HG03571 (cell line): ENCODE measurements at regions not wholly inside any gene's neighbourhood (a gene's known extent, or its start where the extent isn't known, plus 50 kb on each side); places are given as distances from the start of the nearest gene placed in this dataset.

Source experiments
- ATAC-seq: cut with Tn5 transposase; IDR thresholded peaks from one replicate; pipeline ENCODE4 v1.9.1; 2021; ENCODE audit not compliant: unreplicated experiment

DNA sequence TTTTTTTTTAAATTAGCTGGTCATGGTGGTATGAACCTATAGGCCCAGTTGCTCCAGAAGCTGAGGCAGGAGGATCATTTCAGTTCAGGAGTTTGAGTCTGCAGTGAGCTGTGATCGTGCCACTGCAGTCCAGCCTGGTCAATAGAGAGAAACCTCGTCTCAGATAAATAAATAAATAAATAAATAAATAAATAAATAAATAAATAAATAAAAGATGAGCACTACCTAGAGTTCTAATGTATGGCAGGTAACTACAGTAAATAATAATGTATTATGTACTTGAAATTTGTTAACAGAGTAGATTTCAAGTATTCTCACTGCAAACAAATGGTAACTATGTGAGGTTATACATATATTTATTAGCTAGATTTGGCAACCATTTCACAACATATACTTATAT lies 697.9 kb upstream of the ID2 start:
- no peak for ATAC-seq

DNA sequence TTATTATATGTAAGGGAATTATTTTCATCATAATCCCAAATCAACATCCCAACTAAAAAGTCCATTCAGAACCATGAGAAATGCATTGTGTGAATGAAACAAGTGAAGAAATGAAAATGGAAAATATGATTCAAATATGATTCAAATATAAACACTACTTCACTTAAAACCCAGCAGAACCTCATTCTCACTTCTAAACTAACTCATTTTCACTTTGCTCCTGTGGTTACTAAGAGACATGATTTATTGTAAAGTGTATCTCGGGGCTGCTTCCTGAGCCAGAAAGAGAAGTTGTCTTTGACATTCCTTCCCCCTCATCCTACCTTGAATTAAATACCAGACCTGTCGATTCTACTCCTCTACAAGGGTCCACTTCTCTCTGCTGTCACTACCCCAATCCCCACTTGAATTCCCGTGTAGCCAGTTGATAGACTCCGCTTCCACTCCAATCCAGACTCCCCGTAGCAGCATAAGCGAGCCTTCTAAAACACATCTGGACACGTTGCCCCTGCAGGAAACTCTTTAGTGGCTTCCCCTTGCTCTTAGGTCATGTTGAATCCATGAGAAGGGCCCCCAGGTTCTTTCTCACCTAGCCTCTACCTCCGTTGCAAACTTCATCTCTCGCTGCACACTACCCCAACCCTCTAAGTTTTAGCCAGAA lies 697.0 kb upstream of the ID2 start:
- no peak for ATAC-seq

DNA sequence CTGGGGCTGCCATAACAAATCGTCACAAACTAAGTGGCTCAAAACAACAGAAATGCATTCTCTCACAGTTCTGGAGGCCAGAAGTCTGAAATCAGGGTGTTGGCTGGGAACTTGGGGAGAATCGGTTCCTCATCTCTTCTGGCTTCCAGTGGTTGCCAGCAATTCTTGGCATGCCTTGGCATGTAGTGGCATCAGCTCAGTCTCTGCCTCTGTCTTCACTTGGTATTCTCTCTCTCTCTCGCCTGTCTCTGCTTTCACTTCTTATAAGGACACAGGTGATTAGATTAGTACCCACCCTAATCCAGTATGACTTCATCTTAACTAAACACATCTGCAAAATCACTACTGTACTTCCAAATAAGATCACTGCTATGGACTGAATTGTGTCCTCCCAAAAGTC lies 695.4 kb upstream of the ID2 start:
- no peak for ATAC-seq

DNA sequence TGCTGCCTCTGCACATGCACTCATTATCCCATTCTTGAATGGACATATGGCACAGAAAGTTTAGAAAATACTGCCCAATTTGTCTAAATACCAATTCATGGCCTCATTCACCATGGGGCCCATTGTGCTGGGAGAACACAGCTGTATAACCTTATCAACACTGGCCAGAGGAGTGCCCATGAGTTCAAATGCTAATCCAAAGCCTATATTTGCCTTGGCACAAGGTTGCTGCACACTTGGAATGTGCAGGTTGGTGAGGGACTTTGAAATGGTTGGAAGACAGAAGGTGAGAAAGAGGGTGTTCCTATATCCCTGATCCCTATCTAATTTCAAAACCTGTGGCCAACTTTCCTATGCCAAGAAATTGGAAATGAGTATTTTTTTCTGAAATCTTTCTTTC lies 693.9 kb upstream of the ID2 start:
- ATAC-seq = no peak

DNA sequence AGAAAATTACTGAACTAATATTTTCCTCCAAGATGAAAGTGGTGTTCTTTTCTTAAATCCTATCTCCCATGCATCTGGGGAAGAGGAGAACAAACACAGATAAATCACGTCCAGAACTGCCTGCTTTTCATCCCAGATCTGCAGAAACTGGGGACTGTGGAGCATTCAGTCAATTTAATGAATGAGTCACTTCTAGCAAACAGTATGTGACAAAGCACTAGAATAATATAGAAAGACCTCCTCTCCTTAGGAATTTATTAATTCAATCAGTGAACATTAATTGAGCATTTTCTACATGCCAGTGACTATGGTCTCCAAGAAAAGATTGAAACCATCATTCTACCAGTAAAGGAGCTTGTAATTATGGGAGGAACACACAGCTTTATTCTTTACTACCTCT lies 693.4 kb upstream of the ID2 start:
- ATAC-seq = no peak

DNA sequence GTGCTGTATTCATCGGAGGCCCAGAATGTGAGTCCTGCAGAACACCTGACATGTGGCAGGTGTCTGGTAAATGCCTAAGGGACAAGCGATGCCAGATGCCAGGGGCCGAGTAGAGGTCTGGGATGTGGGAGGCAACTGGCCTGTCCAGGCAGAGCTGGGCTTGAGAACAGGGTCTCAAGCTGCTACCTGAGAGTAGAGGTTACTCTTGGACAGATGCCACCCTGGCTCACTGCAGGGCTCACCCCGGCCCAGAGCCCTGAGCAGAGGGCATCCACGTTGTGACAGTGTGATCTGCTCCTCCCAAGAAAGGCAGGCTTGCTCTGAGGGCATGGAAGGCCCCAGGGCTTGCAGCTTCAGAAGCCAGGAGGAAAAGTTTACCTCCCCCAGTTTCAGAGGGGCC lies 692.0 kb upstream of the ID2 start:
- ATAC-seq = no peak

DNA sequence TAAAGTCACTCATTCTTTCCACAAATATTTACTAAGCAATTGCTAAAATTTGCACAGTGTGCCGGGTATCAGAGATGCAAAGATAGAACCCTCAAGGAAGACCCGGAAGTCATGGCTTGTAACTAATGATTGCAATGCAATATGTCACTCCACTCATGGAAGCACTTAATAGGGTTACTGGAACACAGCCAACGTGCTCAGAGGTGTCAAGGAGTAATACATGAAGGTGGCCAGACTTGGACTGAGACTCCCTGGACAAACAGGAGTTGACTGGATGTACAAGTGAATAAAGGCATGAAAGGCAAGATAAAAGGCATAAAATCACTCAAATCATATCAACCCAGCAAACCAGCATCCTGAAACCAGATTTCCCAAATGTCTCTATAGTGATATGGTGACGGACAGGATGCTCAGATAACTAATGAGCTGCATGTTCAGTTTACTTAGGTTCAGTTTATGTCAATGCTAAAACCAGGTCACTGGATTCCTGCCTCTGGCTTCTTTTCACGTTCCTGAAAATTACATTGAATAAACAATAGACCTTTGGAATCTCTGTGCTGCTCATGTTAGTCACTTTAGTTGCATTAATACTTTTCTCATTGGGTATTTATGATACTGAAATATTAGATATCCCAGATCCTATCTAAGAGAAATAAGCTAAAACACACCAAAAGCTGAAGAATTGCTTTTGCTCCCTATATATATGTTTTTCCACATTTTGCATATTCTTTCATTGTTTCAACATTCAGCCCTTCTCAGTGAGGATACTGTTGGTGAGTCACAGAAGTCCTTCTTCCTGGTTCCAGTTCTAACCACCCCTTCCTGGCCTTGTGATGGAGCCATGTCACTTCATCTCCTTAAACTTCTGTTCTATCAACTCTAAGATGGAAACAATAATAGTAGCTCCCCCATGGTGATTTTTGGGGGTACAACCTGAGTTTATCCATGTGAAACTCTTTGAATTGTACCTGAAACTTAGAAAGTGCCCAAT lies 688.9 kb upstream of the ID2 start:
- no peak for ATAC-seq

DNA sequence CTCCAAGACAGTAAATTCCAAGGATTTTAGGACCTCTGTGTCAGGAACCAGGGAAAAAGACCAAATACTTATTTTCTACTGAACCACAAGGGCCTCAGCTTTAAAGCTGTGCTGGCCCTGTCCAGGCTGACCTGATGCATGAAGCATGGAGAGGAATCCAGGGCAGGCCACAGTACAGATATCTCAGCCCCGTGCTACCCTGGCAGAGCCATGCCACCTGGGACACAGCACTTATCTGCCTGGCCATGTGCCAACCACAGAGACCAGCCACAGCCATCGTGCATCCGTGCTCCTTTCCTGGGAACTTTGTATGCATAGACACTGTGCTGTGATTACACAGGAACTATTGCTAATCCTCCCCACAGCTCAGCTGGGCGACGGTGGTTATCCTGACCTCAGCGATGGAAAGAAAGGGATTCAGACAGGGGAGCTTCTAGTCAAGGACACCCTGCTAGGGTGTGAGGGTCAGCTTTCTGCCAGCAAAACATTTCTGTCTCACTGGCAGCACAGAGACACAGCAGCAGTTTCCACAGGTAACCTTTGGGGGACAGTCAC lies 687.4 kb upstream of the ID2 start:
- no peak for ATAC-seq

DNA sequence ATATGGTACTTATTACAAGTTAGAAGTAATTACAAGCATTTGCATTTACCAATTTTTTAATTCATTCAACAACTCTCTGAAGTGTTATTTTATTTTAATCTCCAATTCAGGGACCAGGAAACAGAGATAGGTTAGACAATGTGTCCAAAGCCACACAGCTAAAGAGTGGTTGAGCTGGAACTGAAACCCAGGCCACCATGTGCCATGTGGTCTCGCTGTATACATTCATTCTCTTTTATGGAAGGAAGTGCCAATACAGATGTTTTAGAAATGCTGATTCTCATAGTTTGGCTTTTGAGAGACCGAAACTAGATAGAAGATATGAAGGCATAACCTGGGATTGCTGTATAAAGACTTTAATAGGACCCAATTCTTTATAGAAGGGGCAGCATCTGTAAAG lies 684.6 kb upstream of the ID2 start:
- no peak for ATAC-seq

DNA sequence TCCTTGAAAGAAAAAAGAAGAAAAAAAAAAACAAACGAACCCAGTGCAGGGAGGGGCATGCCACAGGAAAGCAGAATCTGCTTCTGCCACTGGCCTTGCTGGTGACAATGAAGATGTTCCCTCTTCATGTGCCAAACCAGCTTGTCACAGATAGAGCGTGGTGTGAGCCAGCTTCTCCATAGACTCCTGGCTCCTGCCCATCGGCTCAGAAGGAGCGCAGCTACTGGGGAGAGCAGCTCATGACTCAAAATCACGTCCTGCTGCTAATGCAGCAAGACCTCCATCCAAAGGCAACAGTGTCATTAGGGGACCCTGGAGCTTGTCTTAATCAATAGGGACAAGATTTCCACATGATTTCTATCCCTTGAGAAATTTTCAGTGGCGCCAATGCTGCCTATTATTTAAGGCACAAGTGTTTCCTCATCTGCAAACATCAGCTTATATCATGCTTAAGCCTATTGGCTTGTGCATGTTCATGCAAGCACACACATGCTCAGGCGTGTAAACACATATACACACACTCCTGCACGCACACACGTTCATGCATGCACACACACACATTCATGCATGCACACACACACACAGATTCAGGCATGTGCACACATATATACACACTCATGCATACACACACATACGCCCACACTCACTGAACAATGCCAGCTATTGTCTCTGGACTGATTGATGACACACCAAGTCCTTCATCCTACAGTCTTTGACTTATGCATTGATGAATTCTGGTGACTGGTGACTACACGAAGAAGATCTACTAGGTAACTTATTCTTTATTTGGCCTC lies 682.0 kb upstream of the ID2 start:
- ATAC-seq = no peak

DNA sequence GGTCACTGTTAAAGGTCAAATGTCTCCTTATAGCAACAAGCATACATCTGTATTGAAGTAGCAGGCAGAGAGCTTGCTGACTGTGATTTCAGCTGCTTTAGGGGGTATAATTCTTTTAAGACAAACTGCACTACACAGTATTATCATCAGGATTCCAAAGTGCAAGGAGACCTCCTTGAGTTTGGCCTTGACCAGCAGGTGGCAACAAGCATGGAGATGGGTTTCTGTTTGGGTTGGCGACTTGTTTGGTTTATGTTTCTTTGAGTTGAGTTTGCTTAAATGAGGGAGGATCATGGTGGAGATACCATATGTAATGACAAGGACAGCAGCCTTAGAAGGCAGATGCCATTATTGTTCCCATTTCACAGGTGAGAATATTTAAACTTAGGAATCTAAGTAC lies 681.0 kb upstream of the ID2 start:
- no peak for ATAC-seq

DNA sequence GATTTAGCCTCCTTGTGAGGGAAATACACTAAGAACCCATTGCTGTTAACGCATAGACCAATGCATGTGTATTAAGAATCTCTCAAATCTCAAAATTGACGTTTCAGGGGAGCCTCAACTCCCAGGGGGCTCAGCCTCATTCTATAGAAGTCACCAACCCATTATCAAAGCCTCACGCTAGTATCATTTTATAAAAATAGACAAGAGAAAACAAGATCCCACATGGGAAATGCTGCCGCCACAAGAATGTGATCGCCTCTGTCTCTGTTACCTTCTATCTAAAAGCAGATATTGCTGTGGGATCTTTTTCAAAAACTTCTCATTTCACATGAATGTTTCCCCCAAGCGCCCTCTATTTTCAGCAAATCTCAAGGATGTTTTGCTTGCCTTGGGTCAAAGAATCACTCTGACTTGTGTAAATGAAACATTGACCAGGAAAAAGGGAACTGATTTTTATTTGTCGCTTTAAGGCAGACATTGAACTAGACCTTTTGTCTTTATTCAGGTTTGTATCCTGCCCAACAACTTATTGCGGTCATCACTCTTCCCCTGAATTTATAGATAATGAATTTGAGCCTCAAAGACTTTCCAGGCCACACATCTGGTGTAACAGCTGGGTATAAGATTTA lies 679.0 kb upstream of the ID2 start:
- peak; percentile 50 for ATAC-seq

DNA sequence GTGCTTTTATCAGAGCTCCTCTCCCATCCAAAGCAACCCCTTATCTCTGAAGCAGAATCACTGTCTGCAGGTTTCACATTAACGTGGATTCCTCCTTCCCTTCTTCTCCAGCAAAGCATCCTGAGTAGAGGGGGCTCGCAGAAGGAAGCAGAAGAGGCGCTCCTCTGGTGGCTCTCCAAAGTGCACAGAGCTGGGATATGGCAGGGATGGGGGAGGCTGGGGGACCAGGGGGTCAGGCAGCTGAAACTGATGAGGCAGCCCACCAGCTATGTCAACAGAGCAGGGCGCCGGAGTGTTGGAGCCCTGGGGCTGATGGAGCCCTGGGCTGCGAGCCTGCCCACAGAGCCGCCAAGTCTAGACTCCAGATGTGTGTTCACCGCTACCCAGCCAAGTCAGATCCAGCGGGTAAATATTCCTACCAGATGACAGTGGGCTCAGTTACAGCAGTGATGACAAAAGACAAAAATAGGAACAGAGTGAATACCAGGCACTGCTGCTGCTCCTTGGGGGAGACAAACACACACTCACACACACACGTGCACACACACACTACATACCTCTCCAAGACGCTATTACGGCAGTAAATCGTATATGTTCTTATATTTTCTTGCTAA lies 678.3 kb upstream of the ID2 start:
- no peak for ATAC-seq

DNA sequence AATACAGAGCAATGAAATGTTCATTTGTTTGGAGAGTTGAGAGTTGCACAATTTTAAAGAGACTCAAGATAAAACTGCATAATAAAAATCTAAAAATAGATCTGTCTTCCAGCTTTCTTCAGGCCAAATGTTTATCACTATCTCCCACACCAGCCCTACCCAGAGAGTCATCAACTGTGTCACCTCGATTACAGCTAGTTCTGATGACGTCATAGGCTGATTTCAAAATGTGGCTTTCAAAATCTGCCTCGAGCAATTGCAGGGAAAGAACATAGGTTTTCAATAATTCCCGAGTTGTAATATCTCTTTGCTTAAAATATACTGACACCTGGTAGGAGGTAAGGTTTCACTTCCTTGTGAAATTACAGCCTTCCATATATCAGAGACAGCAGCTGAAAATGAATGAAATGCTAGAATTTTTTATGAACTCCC lies 677.6 kb upstream of the ID2 start:
- no peak for ATAC-seq

DNA sequence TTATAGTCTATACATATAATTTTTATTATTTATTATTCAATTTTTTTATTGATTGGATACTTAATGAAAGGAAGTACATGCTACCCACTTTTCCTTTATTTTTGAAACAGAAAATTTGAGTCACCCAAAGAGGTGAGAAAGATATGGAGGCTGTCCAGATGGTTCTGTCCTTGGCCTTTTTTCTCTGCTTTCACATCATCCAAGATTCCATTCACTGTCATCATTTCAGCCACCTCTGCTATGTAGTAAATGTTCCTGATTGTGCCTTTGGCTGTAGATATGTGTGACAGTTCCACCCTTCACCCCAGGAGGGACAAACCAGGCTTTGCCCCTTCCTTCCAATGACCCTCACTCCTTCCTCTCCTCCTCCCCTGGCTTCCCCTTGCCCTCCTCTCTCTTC lies 675.7 kb upstream of the ID2 start:
- no peak for ATAC-seq

DNA sequence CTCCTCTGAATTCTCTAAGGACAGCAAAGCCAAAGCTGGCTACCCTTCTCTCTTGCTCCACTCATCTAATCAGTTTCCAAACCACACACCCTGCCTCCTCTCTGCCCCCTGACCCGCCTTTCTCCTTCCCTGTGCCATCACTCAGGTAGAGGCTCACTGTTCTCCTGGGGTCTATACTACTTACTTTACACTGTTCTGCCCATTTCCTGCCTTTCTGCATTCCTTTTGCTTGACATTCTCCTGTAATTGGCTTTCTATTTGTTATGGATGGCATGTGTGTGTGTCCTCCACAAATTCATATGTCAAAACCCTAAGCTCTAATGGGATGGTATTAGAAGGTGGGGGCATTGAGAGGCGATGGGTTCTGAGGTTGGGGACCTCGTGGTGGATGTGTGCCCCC lies 675.2 kb upstream of the ID2 start:
- no peak for ATAC-seq

DNA sequence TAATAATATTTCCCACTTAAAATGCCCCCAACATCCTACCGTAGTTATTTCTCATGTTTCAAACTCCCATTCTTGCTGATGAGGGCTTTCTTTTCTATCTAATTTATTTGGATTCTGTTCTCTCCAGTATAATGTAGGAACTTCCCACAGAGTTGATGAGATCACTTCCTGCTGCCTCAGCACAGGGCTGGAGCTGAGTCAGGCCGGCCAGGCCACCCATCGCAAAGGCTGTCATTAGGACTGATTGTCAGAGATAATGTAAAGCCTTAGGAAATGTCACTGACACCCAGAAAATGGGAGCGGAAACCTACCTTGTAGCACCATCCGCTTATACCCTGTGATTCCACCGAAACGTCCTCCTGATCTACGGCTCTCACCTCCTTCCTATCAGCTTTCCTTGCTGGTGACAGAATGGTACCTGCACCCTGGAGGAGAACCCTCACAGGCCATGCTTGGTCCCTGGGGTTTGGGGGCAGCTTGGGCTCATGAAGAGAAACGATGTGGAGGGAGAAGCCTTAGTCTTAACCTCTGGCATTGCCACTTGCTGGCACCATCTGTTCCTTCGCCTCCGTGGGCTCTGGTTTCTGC lies 672.8 kb upstream of the ID2 start:
- no peak for ATAC-seq

DNA sequence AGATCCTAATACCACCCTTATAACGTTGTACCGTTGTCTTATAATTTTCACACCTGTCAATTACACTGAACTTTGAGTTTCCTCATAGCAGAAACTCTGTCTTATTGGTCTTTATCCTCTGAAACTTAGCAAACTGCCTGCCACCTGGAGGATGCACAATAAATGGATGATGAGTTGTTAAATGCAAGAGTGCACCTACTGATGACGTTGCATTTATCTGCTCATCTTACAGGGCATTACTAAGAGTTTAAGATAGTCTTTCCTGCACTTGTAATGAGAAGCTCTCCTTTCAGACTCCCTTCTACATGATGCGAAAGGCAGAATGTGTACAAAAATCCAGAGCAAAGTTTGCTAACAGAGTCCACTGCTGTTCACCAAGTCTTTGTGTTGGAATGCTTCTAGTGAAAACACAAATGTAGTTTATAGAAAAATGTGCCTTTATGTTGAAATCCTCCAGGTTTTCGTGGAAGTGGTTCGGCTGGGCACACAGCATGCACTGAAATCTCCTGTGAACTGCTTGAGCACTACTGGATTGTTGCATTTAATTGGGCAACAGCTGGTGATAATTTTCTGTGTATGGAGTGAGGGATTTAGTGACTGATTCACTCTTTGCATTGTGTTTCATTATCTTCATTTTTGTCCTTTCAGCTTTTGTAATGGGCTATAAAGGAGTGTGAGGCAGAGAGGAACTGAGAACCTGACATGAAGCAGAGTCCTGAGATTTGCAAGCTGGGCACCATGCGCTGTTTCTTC lies 665.8 kb upstream of the ID2 start:
- ATAC-seq = no peak

DNA sequence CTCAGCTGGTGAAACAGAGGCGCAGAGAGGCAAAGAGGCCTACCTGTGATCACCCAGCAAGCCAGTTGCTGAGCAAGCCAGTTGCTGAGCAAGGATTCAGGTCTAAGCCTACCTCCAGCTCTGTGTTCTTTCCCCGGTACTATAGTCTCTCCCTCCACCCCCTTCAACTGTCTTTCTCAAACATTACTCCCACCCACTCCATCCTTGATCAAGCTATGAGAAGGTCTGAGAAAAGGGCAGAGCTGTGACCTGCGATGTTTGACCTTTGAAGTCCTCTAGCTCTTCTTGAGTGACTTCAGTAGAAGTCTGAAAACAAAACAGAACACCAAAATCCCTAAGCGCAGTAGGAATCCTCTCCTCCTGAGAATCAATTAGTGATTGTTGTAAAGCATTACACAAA lies 665.2 kb upstream of the ID2 start:
- no peak for ATAC-seq
